Fibroblast of peridontal ligament (primary cell): ENCODE measurements at regions not wholly inside any gene's neighbourhood (a gene's known extent, or its start where the extent isn't known, plus 50 kb on each side); places are given as distances from the start of the nearest gene placed in this dataset.
A peak's percentile ranks its signal among the peaks of the same experiment; 100 is the strongest.

Source experiments
- DNase-seq: peaks from one replicate; pipeline ENCODE4 v3.0.0-alpha.2; 2010; ENCODE audit errors: extremely low read depth

DNA sequence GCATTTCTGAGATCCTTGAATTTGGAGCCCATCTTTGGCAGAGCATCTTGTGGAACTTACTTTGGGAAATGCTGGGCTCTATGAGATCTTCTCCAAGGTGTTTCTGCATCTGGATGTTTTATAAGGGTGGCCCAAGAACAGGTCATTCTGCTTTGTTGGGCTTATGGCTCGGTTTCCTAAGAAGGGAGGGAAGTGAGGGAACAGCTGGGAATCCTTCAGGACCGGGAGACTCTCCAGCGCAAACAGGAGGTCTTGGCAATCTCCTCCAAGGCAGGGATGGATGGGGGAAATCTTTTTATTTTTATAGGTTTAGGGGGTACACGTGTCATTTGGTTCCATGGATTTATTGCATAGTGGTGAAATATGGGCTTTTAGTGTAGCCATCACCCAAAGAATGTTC is 54.7 kb downstream of the IRX3 start:
- DNase-seq = no peak

DNA sequence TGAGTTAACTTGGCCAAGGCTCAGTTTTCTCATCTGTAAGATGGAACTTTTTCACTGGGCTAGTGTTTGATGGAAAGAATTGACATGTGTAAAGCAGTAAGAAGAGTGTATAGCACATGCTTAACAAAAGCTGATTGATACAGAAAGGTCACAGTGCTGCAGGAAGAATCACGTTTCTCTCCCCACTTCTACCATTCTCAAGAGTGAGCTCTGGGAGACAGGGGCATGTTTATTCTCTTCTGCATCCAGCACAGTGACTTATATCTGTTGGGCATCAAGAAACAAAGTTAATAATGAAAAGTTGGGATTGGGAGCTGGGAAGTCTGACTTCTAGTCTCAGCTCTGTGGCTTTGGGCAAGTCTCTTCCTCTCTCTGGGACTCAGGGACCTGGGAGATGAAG is 55.3 kb downstream of the IRX3 start:
- no peak for DNase-seq

DNA sequence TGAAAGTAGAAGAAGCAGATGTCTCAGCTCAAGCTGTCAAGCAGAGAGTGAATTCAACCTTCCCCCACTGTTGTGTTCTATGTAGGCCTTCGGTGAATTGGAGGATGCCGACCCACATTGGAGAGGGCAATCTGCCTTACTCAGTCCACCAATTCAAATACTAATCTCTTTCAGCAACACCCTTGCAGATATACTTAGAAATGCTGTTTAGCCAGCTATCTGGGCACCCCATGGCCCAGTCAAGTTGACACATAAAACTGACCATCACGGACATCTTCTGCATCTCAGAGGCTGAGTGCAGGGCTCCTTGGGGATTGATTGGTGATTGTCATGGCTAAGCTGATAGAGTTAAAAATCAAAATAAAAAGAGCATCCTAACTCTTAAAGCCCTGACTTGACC is 58.3 kb downstream of the IRX3 start:
- DNase-seq = no peak

DNA sequence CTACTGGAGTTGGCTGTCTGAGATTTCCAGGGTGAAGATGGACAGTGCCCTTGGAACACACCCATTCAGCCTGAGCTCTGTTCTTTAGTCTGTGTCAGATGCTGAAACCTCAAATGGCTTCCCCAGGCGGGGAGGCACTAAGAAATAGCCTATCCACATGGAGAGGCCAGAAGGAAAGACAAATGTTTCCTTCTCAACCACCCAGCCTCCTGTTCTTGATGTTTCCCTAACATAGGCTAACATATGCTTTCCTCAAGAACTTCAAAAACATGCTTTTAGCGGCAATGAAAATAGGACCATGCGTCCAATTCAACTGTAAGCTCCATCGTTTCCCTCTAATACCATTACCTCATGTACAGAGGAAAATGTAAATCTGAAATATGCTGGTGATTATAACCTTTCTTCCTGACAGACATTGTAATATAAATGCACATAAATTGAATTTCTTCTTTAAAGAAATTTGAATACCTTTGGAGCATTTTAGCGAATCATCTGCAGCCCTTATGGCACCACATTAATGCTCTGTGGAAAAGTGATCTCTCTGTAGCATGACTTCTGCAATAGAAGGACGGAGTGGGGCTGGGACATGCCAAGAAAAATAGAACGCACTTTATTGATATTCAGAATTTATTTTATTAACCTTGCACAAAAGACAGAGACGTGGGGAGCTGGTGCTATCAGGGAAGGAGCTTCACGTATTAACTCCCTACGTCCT is 60.1 kb downstream of the IRX3 start:
- no peak for DNase-seq

DNA sequence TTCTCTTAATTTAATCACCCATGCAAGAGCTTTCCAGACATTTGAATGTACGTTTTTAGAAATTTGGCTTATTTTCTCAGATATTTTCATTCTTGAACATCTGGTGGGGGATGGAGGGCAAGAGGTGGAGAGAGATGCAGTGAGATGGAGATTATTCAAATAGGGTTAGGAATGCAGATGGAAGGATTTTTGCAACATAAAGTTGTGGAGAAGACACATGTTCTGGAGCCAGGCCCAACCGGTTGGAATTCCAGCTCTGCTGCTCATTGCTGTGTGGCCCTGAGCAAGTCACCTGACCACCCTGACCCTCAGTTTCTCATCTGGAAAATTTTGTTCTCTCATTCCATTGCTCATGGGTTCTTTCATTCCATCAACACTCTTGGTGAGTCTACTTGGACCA is 66.9 kb downstream of the IRX3 start:
- DNase-seq = no peak

DNA sequence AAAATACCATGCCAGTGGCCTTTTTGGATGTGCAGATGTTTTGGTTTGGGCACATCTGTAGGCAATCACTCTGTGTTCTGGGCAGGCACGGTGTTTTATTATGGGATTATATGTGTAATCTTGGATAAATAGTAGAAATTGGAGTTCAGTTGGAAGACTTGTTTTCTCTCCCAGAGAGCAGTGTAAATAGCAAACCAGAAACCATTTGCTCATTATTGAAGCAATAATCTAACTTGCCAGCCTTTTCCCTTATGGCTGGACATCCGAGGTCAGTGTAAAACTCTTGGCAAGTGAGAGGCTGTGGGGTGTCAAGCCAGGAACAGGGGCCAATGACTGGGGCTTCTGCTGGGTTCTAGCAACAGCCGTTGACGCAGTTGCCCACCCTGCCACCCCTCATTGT is 69.9 kb downstream of the IRX3 start:
- DNase-seq = no peak

DNA sequence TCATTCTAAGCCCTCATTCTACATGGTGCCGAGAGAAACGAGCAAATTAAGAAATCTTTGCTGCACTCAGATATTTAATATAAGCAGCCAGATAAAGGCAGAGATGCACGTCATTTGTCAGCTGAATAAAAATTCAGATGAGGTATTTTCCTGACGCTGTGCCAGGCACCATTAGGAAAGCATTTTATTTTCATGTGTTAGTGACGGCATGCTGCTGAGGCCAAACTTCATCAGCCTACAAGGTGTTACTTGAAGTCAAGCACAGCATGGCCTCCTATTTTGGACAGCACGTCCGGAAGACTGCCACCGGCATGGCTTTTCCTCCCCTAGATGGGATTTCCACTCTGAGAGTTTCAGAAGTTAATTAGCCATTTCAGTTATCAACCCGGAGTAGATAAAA is 70.3 kb downstream of the IRX3 start:
- no peak for DNase-seq

DNA sequence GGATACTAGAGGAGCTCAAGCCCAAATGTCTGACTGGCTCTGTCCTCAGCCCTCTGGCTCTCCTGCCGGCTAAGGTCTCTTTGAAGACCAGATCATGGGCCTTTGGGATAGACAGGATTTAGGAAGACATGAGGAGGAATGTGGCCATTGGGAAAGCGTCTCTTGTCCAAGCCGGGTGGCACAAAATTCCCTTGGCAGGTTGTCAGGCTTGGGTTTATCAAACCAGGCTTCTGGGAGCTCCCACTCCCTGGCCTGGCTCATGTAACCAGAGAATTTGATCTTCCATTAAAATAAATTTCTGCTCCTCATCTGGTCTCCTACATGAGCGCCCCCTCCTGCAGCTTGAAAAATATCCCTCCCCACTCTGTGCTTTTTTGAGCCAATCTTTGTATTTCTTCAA is 71.1 kb downstream of the IRX3 start:
- no peak for DNase-seq

DNA sequence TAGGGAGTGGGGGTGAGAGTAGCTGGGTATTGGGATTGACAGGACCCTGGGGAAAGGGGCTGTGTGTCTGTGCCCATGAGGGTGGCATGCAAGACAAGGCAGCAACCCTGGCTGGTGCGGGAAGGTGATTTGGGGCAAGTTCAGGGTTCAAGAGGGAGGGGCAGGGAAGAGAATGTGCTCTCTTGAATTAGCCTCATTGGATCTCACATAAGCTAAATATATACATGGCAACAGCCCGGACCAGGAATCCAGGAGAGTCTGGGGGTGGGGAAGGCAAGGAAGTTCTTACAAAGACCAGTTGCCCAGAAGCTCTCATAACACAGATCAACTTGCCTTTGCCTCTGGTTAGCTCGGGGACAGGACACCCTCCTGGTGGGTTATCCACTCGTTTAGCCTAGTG is 73.3 kb downstream of the IRX3 start:
- no peak for DNase-seq

DNA sequence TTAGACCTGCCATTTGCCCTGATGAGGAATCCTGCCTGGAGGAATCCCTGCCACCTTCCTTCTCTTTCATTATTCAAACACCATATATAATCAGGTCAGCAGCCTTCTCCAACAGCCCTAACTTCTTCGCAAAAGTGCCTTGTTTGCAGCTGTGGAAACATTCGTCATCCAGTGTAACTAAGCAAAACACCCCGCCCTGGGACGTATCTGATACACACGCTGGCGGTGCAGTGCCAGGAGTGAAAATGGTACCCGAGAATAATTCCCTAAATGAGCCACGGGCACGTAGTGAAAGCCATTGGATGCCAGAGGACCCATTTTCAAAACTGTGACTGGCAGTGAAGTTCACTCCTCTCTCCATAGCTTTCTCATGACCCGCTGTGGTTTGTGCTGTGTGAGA is 73.7 kb downstream of the IRX3 start:
- no peak for DNase-seq

DNA sequence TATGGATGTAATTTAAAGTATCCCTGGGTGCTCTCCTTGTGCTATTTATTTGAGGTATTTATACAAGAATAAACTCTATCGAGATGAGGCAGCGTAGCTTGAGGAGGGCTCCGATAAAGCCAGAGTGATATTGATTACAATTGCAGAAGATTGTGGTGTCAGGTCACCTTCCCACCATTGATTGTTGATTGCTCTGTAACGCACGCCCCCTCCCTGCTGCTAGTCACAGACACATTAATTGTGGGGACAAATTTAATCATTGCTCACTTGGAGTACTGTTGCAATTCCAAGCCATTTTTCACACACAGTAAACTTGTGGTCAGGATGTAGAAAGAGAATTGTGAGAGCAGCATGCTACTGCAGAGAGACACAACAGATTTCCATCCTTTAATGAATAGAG is 75.4 kb downstream of the IRX3 start:
- DNase-seq = no peak

DNA sequence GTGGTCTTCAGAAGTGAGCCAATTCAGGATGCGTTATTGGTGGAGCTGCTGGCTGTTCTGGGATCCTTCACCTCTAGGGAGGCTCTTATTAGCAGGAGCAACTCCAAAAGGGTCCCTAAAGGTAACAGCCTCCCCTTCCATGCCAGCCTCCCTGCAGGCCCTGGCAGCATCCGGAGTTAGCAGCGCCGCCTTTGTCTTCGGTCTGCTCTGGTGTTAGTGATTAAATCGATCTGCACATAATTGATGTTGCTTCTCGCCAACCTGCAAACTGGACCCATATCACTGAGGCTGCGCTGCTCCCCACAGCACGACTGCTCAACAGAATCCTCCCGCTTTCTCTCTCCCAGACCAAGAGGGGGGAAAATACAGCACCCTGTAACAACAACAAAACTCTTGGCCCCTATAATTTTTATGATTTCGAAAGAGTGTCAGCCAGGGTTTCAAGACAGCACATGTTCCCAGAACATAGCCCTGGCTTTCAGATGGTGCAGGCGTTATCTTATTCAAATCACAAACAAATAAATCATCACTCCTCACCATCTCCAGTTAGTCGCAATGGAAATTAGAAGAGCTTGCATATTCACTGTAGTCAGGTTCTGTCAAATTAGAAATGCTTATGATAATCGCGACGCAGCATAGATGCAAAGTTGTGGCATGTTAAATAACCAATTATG is 76.0 kb downstream of the IRX3 start:
- no peak for DNase-seq

DNA sequence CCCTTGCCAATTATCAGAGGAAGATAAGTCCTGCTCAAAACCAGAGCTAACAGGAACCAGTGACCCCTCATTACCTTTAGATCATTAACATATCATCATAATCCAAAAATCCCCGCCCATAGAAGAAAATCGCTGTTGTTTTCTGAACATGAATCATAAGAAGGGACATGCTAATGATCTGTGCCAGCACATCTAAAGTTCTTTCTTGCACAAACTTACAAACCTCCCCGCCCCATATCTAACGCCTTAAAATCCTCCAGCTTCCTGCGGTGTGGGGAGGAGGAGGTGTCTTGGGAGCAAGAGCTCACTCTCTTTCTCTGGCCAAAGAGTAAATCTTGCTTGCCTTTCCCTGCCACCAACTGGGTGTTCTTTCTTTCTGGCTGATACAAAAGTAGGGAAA is 78.3 kb downstream of the IRX3 start:
- peak; percentile 1 for DNase-seq

DNA sequence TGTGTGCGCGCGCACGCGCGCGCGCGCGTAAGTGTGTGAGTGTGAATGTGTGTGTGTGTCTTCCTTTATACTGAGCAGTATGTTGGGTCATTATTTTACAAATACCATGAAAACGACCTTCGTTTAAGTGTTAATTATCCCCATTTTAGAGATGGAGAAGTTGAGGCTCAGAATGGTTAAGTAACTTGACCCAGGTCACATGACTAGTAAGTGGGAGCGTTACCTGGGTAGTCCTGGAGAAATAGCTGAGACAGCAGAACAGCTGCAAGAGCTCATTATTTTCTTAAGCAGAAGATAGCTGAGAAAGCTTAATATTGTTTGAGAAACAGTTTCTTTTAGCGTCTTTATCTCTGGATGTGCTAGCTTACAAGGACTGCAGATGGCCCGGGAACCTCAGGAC is 78.8 kb downstream of the IRX3 start:
- DNase-seq = no peak

DNA sequence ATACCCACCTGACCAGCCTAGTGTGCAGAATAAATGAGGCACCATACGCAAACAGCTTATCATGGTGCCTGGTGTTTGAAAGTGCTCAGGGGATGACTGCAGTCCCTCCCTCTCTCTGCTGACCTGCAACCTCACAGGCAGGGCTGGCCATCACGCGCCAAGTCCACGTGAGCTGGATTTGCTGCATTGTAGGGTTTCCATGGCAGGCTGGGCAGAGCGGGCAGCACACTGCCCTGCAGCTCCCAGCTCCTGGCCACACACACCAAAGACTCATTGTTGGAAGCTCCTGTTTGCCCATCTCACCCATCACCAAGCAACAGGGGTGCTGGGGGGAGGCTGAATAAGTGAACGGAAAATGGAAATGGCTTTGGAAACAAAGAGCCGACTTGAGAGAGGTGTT is 81.8 kb downstream of the IRX3 start:
- DNase-seq = no peak

DNA sequence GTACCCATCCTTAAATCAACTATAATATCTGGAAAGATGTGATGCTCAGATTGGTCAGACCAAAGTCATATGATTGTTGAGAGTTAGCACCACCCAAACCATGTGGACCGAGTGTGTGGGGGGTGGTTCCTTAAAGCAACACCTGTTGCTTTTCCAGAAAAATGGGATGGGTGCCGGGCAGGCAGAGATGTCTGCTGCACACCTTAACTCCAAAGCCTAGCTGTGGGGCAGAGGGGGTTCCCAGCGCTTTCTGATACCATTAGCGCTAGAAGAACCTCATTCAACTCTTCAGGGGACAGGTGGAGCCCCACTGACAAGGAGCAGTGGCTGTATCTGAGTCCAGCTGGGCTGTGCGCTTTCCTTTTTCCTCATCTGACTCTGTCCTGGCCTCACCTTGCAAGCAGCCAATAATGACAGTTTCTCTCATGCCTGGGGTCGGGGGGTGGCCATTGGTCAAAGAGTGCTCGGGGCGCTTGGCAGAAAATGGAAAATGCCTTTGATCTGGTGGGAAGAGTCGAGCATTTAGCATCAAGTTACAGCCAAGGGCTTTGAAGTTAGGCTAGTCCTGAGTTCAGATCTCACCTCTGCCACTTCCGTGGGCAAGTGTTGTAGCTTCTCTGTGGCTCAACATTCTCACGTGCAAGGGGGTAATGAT is 82.6 kb downstream of the IRX3 start:
- DNase-seq = no peak

DNA sequence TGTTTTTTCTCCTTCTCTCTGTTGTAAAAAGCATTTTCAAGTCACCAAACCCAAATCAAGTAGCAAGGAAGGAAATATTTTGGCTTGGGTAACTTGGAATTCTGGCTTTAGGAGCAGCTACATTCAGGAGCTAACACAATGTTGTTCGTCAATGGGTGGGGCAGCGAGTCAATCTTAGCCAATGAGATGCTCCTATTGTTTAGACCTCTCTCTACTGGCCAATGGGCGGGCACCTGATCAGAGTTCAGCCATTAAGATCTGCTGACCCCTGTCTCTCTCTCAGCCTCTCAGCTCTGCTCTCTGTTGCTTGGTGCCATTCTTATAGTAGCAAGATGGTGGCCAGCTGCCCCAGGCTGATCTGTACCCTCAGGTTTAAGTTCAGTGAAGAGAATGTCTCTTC is 83.2 kb downstream of the IRX3 start:
- no peak for DNase-seq
